GM12864 (cell line): ENCODE measurements at regions not wholly inside any gene's neighbourhood (a gene's known extent, or its start where the extent isn't known, plus 50 kb on each side); places are given as distances from the start of the nearest gene placed in this dataset.

Experiments used
- DNase-seq: peaks from one replicate; pipeline ENCODE4 v3.0.0-alpha.2; 2011; ENCODE audit warnings: low read depth
- H3K4me3 ChIP-seq: 2 replicates; pipeline ENCODE4 v1.5.1; 2011; ENCODE audit warnings: mild to moderate bottlenecking, low read depth, low read length, control low read depth
- TF ChIP-seq, protein P1 (sequence below): IDR thresholded peaks from 2 replicates; pipeline ENCODE4 v1.5.1; 2011; ENCODE audit warnings: low read depth, mild to moderate bottlenecking, moderate library complexity, low read length, control low read depth, inconsistent platforms; ENCODE audit errors: missing control alignments

DNA sequence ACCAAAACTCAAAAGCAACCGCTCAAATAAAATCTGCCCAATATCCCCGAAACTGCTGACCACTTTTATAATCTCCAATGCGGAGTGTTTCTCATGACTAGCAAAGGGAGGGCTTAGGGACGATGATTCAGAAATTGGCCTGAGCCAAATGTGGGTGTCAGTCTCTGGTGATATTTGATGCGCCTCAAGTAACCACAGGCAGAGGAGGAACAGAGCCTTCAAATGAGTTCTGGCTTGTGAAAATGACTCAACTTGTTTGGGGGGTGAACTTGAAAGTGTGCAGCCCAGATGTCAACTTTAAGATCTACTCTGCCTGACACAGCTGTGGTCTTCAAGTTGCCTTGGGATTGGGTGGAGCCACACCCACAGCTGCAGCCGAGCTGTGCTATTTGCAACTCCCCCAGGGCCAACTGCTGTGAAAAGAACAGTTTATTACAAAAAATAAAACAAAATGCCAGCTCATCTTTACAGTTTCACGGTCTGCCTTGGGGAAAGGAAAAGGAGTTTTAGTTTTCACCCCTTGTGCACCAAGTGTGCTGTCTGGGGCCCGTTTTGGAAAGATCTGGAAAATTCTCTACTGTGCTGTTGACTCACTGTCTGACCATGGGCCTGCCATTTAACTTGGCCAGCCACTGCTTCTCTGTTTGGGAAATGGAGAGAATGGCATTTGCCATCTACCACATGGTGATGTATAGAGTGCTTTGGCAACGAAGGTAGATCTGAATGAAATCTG lies 222.1 kb downstream of the MTX2 start:
- H3K4me3 ChIP-seq = no peak overlapping the region
- DNase-seq = peak; percentile 64
- TF ChIP-seq, protein P1, sequence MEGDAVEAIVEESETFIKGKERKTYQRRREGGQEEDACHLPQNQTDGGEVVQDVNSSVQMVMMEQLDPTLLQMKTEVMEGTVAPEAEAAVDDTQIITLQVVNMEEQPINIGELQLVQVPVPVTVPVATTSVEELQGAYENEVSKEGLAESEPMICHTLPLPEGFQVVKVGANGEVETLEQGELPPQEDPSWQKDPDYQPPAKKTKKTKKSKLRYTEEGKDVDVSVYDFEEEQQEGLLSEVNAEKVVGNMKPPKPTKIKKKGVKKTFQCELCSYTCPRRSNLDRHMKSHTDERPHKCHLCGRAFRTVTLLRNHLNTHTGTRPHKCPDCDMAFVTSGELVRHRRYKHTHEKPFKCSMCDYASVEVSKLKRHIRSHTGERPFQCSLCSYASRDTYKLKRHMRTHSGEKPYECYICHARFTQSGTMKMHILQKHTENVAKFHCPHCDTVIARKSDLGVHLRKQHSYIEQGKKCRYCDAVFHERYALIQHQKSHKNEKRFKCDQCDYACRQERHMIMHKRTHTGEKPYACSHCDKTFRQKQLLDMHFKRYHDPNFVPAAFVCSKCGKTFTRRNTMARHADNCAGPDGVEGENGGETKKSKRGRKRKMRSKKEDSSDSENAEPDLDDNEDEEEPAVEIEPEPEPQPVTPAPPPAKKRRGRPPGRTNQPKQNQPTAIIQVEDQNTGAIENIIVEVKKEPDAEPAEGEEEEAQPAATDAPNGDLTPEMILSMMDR = no peak

DNA sequence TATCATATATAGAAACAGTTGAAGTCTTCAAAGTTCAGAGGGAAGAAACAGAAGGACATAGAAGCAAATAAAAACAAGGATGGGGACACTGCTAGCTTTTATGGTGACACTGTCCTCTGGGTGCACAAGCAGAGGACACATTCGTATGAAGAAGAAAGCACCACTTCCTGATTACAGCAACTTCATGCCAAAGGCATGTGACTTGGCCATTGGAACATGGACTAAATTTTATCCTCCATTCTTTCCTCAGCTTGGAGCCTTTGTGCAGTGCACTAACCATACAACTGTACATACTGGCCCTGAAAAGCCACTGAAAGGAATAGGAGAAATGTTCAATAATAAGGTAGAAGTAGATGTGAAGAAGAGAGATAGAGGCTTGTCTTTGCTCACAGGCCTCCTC lies 223.3 kb downstream of the MTX2 start:
- TF ChIP-seq, protein P1 = no peak
- H3K4me3 ChIP-seq = no peak overlapping the region
- no peak for DNase-seq

DNA sequence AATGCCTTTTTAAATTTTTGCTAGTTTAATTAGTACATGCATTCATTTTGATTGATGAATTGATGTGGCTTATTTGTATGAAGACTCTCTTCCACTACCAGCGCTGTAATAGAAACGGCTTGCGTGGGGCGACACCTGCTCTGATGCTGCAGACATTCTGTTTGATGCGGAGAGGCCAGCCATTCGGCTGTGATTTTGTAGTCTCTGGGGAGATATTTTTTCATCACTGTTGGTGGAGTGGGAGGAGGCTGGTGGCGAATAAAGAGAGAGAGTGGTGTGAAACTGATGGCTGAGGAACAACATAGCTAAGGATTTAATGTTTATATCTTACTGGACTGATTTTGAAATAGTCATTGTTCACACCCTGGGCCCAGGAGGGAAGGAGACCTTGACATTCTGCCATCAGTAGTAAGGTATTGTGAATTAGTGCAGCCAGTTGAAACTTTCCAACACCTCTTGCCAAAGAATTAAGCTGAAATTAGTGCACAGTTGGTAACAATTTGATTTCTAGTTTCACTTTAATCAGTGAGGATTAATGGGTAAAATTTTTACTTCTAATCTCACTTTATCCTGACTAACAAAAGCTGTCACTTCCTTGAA lies 224.1 kb downstream of the MTX2 start:
- H3K4me3 ChIP-seq = no peak overlapping the region
- TF ChIP-seq, protein P1 = no peak
- no peak for DNase-seq

DNA sequence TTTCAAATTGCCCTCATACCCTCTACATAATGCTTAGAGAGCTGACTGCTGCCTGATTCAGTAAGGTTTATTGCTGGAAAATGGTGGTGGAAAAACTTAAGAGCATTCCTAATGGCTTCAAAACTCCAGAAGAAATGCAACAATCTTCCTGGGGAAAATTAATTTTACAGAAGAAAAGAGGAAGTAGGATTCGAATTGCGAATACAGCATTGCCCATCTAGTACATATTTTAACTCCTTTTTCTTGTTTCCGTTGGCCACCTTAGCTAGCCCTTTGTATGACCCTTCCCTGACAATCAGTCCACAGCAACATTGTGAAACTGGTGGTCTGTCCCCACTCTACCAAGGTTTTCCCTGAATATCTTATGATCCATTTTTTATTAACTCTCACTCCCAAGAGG lies 224.7 kb downstream of the MTX2 start:
- TF ChIP-seq, protein P1 = no peak
- H3K4me3 ChIP-seq = no peak overlapping the region
- DNase-seq = no peak

DNA sequence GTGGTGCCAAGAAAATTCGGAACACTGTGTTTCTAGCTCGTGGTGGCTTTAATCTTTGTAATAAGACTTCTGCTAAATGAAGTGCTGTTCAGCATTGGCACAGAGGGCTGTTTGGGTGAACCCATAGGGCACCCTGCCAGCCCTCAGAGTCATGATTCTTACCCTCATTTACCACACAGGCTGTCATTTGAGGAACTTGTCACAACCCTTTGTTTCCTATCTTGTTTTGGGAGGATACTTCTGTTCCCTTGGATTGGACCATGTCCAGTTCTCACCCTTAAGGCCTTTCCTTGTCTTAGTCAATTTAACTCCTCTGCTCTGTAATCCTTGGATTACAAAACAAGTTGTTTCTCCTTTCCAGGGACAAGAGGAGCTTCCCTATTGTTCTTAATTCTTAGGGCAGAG lies 225.7 kb downstream of the MTX2 start:
- H3K4me3 ChIP-seq = no peak overlapping the region
- DNase-seq = no peak
- TF ChIP-seq, protein P1 = no peak

DNA sequence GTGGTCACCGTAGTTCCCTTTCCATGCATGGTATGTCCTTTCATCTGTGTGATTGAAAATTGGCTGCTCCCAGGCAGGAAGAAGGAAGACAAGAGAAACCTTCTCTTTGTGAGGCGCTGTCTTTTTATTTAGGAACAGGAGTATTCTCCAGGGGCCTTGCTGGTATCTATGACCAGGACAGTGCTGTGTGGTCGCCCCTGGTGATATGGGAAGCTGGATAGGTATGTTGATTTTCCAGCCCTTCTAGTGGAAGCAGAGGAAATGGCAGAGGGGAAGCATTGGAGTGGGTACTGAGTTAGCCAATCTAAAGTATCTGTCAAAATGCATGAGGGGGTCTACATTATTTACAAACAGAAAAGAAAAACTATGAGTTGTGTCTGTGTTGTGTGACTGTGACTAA lies 226.6 kb downstream of the MTX2 start:
- H3K4me3 ChIP-seq = no peak overlapping the region
- DNase-seq = no peak
- TF ChIP-seq, protein P1 = no peak

DNA sequence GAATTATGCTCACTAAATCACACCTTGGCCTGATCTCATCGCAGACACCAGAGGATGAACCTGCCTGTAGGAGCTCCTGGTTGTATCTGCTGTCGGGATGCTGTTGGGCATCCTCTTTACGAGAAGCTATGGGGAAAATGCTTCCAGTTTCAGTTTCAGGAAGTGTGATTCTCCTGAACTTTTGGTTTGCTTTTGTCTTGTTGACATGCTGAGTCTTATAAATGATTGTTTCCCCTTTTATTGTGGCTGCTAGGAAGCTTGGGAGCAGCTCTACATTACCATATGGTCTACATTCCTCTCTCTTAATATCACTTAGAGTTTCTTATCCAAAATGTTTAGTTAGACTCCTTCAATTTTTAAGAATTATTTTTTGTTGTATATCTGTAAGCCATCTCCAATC lies 227.5 kb downstream of the MTX2 start:
- no peak overlapping the region for H3K4me3 ChIP-seq
- TF ChIP-seq, protein P1 = no peak
- DNase-seq = no peak
